OCI-LY1 (cell line): ENCODE measurements at regions not wholly inside any gene's neighbourhood (a gene's known extent, or its start where the extent isn't known, plus 50 kb on each side); places are given as distances from the start of the nearest gene placed in this dataset.

ENCODE experiments used
- CTCF ChIP-seq: fragments of 200-600 bp; sonication (generic), shearing (Covaris generic); IDR thresholded peaks from 2 replicates; pipeline ENCODE4 v1.5.1; 2017; ENCODE audit warnings: mild to moderate bottlenecking, antibody characterized with exemption, low read length, moderate library complexity, mixed read lengths
- EZH2 ChIP-seq: fragments of 200-600 bp; sonication (generic), shearing (Covaris generic); IDR thresholded peaks from 2 replicates; pipeline ENCODE4 v1.8.0; 2017; ENCODE audit warnings: borderline replicate concordance, mixed run types, mild to moderate bottlenecking, antibody characterized with exemption, low read length, moderate library complexity, mixed read lengths

- TF ChIP-seq CTCF (no peak), EZH2 (no peak)
These were observed 482.4 kb downstream of the NAF1 start for GRCh38 chr4:162684371-162684700.
